Keratinocyte (primary cell): ENCODE measurements at regions not wholly inside any gene's neighbourhood (a gene's known extent, or its start where the extent isn't known, plus 50 kb on each side); places are given as distances from the start of the nearest gene placed in this dataset.

Experiments used
- DNase-seq: peaks from one replicate; pipeline ENCODE4 v3.0.0-alpha.2; 2011; ENCODE audit warnings: low read depth, missing footprints, low spot score
- FAIRE-seq: peaks from 2 replicates; lab custom pipeline; 2011; peaks lifted over from hg19 to GRCh38; lab: Jason Lieb, UNC
- H2AFZ ChIP-seq: 2 replicates; pipeline ENCODE4 v1.6.0; 2012; ENCODE audit warnings: low read length, control low read depth, inconsistent platforms; ENCODE audit not compliant: control insufficient read depth
- H3K27ac ChIP-seq: 2 replicates; pipeline ENCODE4 v1.5.1; 2011; ENCODE audit warnings: low read length; ENCODE audit not compliant: control insufficient read depth, insufficient read depth
- H3K27me3 ChIP-seq: 3 replicates; pipeline ENCODE4 v1.6.0; 2011; ENCODE audit warnings: low read length; ENCODE audit not compliant: control insufficient read depth, insufficient read depth; ENCODE audit errors: extremely low read depth
- H3K36me3 ChIP-seq, 2 experiments: 2 replicates in 1 of 2; 3 replicates in 1 of 2; pipeline ENCODE4 v1.5.1; 2011; ENCODE audit warnings: low read length in 2 of 2, mild to moderate bottlenecking in 1 of 2; ENCODE audit not compliant: control insufficient read depth in 2 of 2, insufficient read depth in 2 of 2; ENCODE audit errors: extremely low read depth in 1 of 2
- H3K4me1 ChIP-seq: 3 replicates; pipeline ENCODE4 v1.5.1; 2011; ENCODE audit warnings: low read length; ENCODE audit not compliant: control insufficient read depth, insufficient read depth; ENCODE audit errors: extremely low read depth
- H3K4me2 ChIP-seq: 3 replicates; pipeline ENCODE4 v1.6.0; 2011; ENCODE audit warnings: low read depth, low read length; ENCODE audit not compliant: control insufficient read depth, insufficient read depth; ENCODE audit errors: extremely low read depth
- H3K4me3 ChIP-seq, 3 experiments: fragments of 200-600 bp in 1 of 3; sonication (generic) in 1 of 3; 2 replicates in 2 of 3; 3 replicates in 1 of 3; pipeline ENCODE4 v1.5.1; 2011 to 2016; ENCODE audit warnings: low read length in 3 of 3, mild to moderate bottlenecking in 3 of 3, control low read depth in 2 of 3, inconsistent platforms in 1 of 3, low read depth in 1 of 3, mixed read lengths in 1 of 3, mixed run types in 1 of 3, moderate library complexity in 1 of 3; ENCODE audit not compliant: control insufficient read depth in 2 of 3, insufficient read depth in 2 of 3; ENCODE audit errors: extremely low read depth in 1 of 3
- H3K79me2 ChIP-seq: 2 replicates; pipeline ENCODE4 v1.6.0; 2012; ENCODE audit warnings: low read length; ENCODE audit not compliant: control insufficient read depth, insufficient read depth
- H3K9ac ChIP-seq: 3 replicates; pipeline ENCODE4 v1.6.0; 2011; ENCODE audit warnings: low read length; ENCODE audit not compliant: control insufficient read depth, insufficient read depth; ENCODE audit errors: extremely low read depth
- H3K9me1 ChIP-seq: 3 replicates; pipeline ENCODE4 v1.6.0; 2011; ENCODE audit warnings: low read length; ENCODE audit not compliant: control insufficient read depth, insufficient read depth; ENCODE audit errors: extremely low read depth
- H3K9me3 ChIP-seq: 2 replicates; pipeline ENCODE4 v1.5.1; 2012; ENCODE audit warnings: low read depth, low read length; ENCODE audit not compliant: control insufficient read depth
- H4K20me1 ChIP-seq: 3 replicates; pipeline ENCODE4 v1.6.0; 2011; ENCODE audit warnings: low read length; ENCODE audit not compliant: control insufficient read depth, insufficient read depth; ENCODE audit errors: extremely low read depth
- CTCF ChIP-seq, 3 experiments: IDR thresholded peaks in 1 of 3; conservative IDR thresholded peaks in 1 of 3; optimal IDR thresholded peaks in 1 of 3; 2 replicates in 2 of 3; 3 replicates in 1 of 3; pipeline versions ENCODE3 to v1.5.1; 2011; ENCODE audit warnings: low read length in 3 of 3, mild to moderate bottlenecking in 3 of 3, moderate library complexity in 2 of 3, control low read depth in 1 of 3, inconsistent platforms in 1 of 3; ENCODE audit not compliant: insufficient read depth in 2 of 3; ENCODE audit errors: extremely low read depth in 1 of 3
- EZH2 ChIP-seq: IDR thresholded peaks from one replicate; pipeline ENCODE4 v1.6.1; 2012; ENCODE audit warnings: inconsistent platforms, mild to moderate bottlenecking, low read length, moderate library complexity
- dilution Hi-C: fragments of 300-500 bp; cut with MboI; formaldehyde crosslinking; loops from one replicate; pipeline ENCODE4 v1.7.0; 2020; ENCODE audit warnings: low sequenced_read_pairs; ENCODE audit not compliant: extremely low pct_ligation_motif_present
- small RNA-seq, 3 experiments: library from RNA; depleted of rRNA; stranded (forward); fragments of <200 nt; gene quantifications; one replicate each; pipeline ENCODE3, GENCODE V24; 2012; ENCODE audit warnings: low read depth in 3 of 3, low replicate concordance in 1 of 3; ENCODE audit not compliant: insufficient read length in 3 of 3

GRCh38 chr4:22003878-22004277 lies 55.3 kb upstream of the KCNIP4 start:
- Histone ChIP-seq H3K36me3 (no peaks in the 10 kb centered on the region), H3K9me1 (no peaks in the 10 kb centered on the region), H3K9me3 (no peaks in the 10 kb centered on the region), H3K4me3 (no peak overlapping the region), H3K4me2 (no peak overlapping the region), H3K4me1 (no peaks in the 10 kb centered on the region), H2AFZ (no peak overlapping the region), H3K9ac (no peak overlapping the region), H3K79me2 (no peaks in the 10 kb centered on the region), H4K20me1 (no peaks in the 10 kb centered on the region), H3K27me3 (no peaks in the 10 kb centered on the region), H3K27ac (no peak overlapping the region)
- dilution Hi-C loops = no loop called here
- FAIRE-seq (no peak), DNase-seq (no peak)
- TF ChIP-seq CTCF (optimal IDR thresholded peaks at IDR 0.05 in 1 of 3, IDR thresholded peaks at IDR 0.05 in 1 of 3, conservative IDR thresholded peaks at IDR 0.05 in 1 of 3; ENCODE audit: extremely low read depth in 1 of 3, insufficient read depth in 2 of 3, low read length in 3 of 3) (no peak), EZH2 (no peak)

Small RNA genes lying in the stretch of these regions (small RNA-seq; reads per million reads assigned to genes)
- gene RNU6-420P = 0 reads per million in 3 experiments
